ENCODE measurements at regions not wholly inside any gene's neighbourhood (a gene's known extent, or its start where the extent isn't known, plus 50 kb on each side); places are given as distances from the start of the nearest gene placed in this dataset.

GRCh38 chr12:19015285-19015684, 114.2 kb upstream of the PLEKHA5 start:
- TF ChIP-seq CTCF (IDR thresholded peaks at IDR 0.05; ENCODE audit: insufficient read depth, low read length, poor library complexity, severe bottlenecking): no peak
- no peak overlapping the region for H3K4me3 ChIP-seq (ENCODE audit: low read depth, low read length)
- no peak for DNase-seq (ENCODE audit: low read depth)
- H3K27me3 ChIP-seq (ENCODE audit: control insufficient read depth, insufficient read depth, low read length): no peaks in the 10 kb centered on the region
- H3K36me3 ChIP-seq (ENCODE audit: control insufficient read depth, insufficient read depth, low read length): no peaks in the 10 kb centered on the region

- TF ChIP-seq CTCF (IDR thresholded peaks at IDR 0.05; ENCODE audit: insufficient read depth, low read length, poor library complexity, severe bottlenecking): no peak
- H3K4me3 ChIP-seq (ENCODE audit: low read depth, low read length): no peak overlapping the region
- DNase-seq (ENCODE audit: low read depth): peak; percentile 37
- no peaks in the 10 kb centered on the region for H3K27me3 ChIP-seq (ENCODE audit: control insufficient read depth, insufficient read depth, low read length)
- H3K36me3 ChIP-seq (ENCODE audit: control insufficient read depth, insufficient read depth, low read length): no peaks in the 10 kb centered on the region
These were observed 111.1 kb upstream of the PLEKHA5 start for GRCh38 chr12:19018302-19018970.

GRCh38 chr12:19021240-19021639, 108.3 kb upstream of the PLEKHA5 start:
- H3K4me3 ChIP-seq (ENCODE audit: low read depth, low read length): no peak overlapping the region
- TF ChIP-seq CTCF (IDR thresholded peaks at IDR 0.05; ENCODE audit: insufficient read depth, low read length, poor library complexity, severe bottlenecking): no peak

GRCh38 chr12:19021646-19022045, 107.9 kb upstream of the PLEKHA5 start:
- Histone ChIP-seq H3K4me3 (ENCODE audit: low read depth, low read length) (no peak overlapping the region), H3K27me3 (ENCODE audit: control insufficient read depth, insufficient read depth, low read length) (no peaks in the 10 kb centered on the region), H3K36me3 (ENCODE audit: control insufficient read depth, insufficient read depth, low read length) (no peaks in the 10 kb centered on the region)
- no peak for TF ChIP-seq CTCF (IDR thresholded peaks at IDR 0.05; ENCODE audit: insufficient read depth, low read length, poor library complexity, severe bottlenecking)
- peak; percentile 71 for DNase-seq (ENCODE audit: low read depth)

More at GRCh38 chr12:19021240-19021639, 108.3 kb upstream of the PLEKHA5 start:
- Histone ChIP-seq H3K27me3 (ENCODE audit: control insufficient read depth, insufficient read depth, low read length) (no peaks in the 10 kb centered on the region), H3K36me3 (ENCODE audit: control insufficient read depth, insufficient read depth, low read length) (no peaks in the 10 kb centered on the region)
- DNase-seq (ENCODE audit: low read depth): no peak

- Histone ChIP-seq H3K36me3 (ENCODE audit: control insufficient read depth, insufficient read depth, low read length) (no peaks in the 10 kb centered on the region), H3K27me3 (ENCODE audit: control insufficient read depth, insufficient read depth, low read length) (no peaks in the 10 kb centered on the region), H3K4me3 (ENCODE audit: low read depth, low read length) (no peak overlapping the region)
- no peak for TF ChIP-seq CTCF (IDR thresholded peaks at IDR 0.05; ENCODE audit: insufficient read depth, low read length, poor library complexity, severe bottlenecking)
- no peak for DNase-seq (ENCODE audit: low read depth)
These were observed 104.0 kb upstream of the PLEKHA5 start for GRCh38 chr12:19025582-19025981.

- no peak for DNase-seq (ENCODE audit: low read depth)
These were observed 103.5 kb upstream of the PLEKHA5 start for GRCh38 chr12:19026034-19026433.

More at GRCh38 chr12:19026034-19026433, 103.5 kb upstream of the PLEKHA5 start:
- Histone ChIP-seq H3K27me3 (ENCODE audit: control insufficient read depth, insufficient read depth, low read length) (no peaks in the 10 kb centered on the region), H3K4me3 (ENCODE audit: low read depth, low read length) (no peak overlapping the region), H3K36me3 (ENCODE audit: control insufficient read depth, insufficient read depth, low read length) (no peaks in the 10 kb centered on the region)
- TF ChIP-seq CTCF (IDR thresholded peaks at IDR 0.05; ENCODE audit: insufficient read depth, low read length, poor library complexity, severe bottlenecking): no peak
